ENCODE measurements at regions not wholly inside any gene's neighbourhood (a gene's known extent, or its start where the extent isn't known, plus 50 kb on each side); places are given as distances from the start of the nearest gene placed in this dataset.

DNA sequence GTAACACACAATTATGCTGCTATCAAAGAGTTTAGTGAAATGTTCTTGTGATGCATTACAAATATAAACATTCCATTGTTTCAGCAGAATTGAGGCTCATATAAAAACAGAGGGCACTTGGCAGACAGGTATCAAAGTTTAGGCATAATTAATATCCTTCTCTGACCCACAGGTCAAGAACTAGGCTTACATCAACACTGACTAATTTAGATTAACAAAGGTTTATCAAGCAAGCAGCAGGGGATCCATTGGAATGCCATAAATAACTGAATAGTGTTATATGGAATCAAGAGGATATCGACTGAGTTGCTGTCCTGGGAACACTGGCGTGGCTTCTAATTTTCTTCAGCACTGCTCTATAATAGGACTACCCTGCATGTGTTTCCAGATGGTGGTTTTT, 414.5 kb upstream of the ARRDC3 start:
- DNase-seq (ENCODE audit: extremely low spot score), result no peak
- POLR2A ChIA-PET, result no interaction called here
- TF ChIP-seq CTCF (IDR thresholded peaks at IDR 0.05; ENCODE audit: control extremely low read depth, extremely low read depth, low read depth, missing control alignments), result no peak
- CTCF ChIA-PET, result no interaction called here

- DNase-seq (ENCODE audit: extremely low spot score), result no peak
- no peak for TF ChIP-seq CTCF (IDR thresholded peaks at IDR 0.05; ENCODE audit: control extremely low read depth, extremely low read depth, low read depth, missing control alignments)
- POLR2A ChIA-PET, result no interaction called here
- CTCF ChIA-PET, result interaction anchor here (1.2 kb wide), 1 partner anchor 12 kb away, joined by 3 read pairs; no protein-coding TSS in a partner anchor
Measured at GRCh38 chr5:91794856-91795548, 411.9 kb upstream of the ARRDC3 start.

GRCh38 chr5:91794455-91794854, 411.3 kb upstream of the ARRDC3 start:
- ChIA-PET POLR2A (no interaction called here), CTCF (interaction anchor here (1.2 kb wide), 1 partner anchor 13 kb away, joined by 3 read pairs; no protein-coding TSS in a partner anchor)
- no peak for DNase-seq (ENCODE audit: extremely low spot score)
- TF ChIP-seq CTCF (IDR thresholded peaks at IDR 0.05; ENCODE audit: control extremely low read depth, extremely low read depth, low read depth, missing control alignments), result no peak

DNA sequence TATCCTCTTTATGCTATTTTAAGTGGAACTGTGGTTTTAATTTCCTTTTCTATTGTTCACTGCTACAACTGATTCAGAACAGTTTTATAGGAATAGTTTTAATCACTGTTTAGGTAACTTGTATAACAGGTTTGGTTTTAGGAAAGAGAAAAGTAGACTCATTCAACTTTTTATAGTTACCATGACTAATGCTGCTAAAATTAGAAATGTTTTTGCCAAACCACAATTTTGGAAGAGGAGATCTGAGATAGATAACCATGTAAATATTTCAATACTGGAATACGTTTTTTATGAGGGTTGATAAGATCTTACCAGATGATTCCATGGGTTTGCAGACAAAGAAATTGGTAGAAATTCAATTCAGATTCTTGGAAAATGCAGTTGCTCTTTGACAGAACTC, 404.6 kb upstream of the ARRDC3 start:
- no peak for TF ChIP-seq CTCF (IDR thresholded peaks at IDR 0.05; ENCODE audit: control extremely low read depth, extremely low read depth, low read depth, missing control alignments)
- POLR2A ChIA-PET, result no interaction called here
- CTCF ChIA-PET, result no interaction called here
- DNase-seq (ENCODE audit: extremely low spot score), result no peak

GRCh38 chr5:91777671-91778070, 394.6 kb upstream of the ARRDC3 start:
- ChIA-PET CTCF (no interaction called here), POLR2A (no interaction called here)
- no peak for TF ChIP-seq CTCF (IDR thresholded peaks at IDR 0.05; ENCODE audit: control extremely low read depth, extremely low read depth, low read depth, missing control alignments)

GRCh38 chr5:91776249-91776648, 393.1 kb upstream of the ARRDC3 start:
- no peak for DNase-seq (ENCODE audit: extremely low spot score)
- ChIA-PET POLR2A (no interaction called here), CTCF (interaction anchor here (1.0 to 1.1 kb wide), 2 partner anchors 9 to 26 kb away, joined by 3 read pairs; no protein-coding TSS in a partner anchor)
- TF ChIP-seq CTCF (IDR thresholded peaks at IDR 0.05; ENCODE audit: control extremely low read depth, extremely low read depth, low read depth, missing control alignments), result no peak

More at GRCh38 chr5:91777671-91778070, 394.6 kb upstream of the ARRDC3 start:
- no peak for DNase-seq (ENCODE audit: extremely low spot score)

Measured in GM10248 (cell line).